NCI-H1417 treated with DMSO at 0.1 percent for 48 hours (cell line): ENCODE measurements at regions not wholly inside any gene's neighbourhood (a gene's known extent, or its start where the extent isn't known, plus 50 kb on each side); places are given as distances from the start of the nearest gene placed in this dataset.
"Not testable (repeated sequence)": the region's sequence is repeated elsewhere in the genome, so short reads cannot be mapped to it uniquely, and the experiment has no call there.

ENCODE experiments used
- DNase-seq: peaks from one replicate; lab custom pipeline; 2025; lab: John Stamatoyannopoulos, UW

GRCh38 chr9:82382887-82383616, 394.5 kb downstream of the SPATA31D1 start:
- DNase-seq, result no peak

GRCh38 chr9:82385633-82386032, 397.1 kb downstream of the SPATA31D1 start:
- DNase-seq, result no peak

- DNase-seq, result no peak
Measured at GRCh38 chr9:82397534-82397933, 409.0 kb downstream of the SPATA31D1 start.

GRCh38 chr9:82404196-82404870, 415.8 kb downstream of the SPATA31D1 start:
- DNase-seq, result no peak

- no peak for DNase-seq
Measured at GRCh38 chr9:82404881-82405280, 416.3 kb downstream of the SPATA31D1 start.

GRCh38 chr9:82406456-82407085, 418.0 kb downstream of the SPATA31D1 start:
- DNase-seq, result peak; percentile 29

- no peak for DNase-seq
Measured at GRCh38 chr9:82410306-82410705, 421.7 kb downstream of the SPATA31D1 start.

GRCh38 chr9:82410866-82411265, 422.3 kb downstream of the SPATA31D1 start:
- DNase-seq, result no peak

GRCh38 chr9:82412586-82413305, 424.2 kb downstream of the SPATA31D1 start:
- no peak for DNase-seq

- no peak for DNase-seq
Measured at GRCh38 chr9:82417501-82417900, 428.9 kb downstream of the SPATA31D1 start.

GRCh38 chr9:82418334-82418733, 429.8 kb downstream of the SPATA31D1 start:
- no peak for DNase-seq

- DNase-seq, result no peak
Measured at GRCh38 chr9:82419696-82420486, 431.3 kb downstream of the SPATA31D1 start.

- DNase-seq, result no peak
Measured at GRCh38 chr9:82421498-82421897, 432.9 kb downstream of the SPATA31D1 start.

GRCh38 chr9:82423700-82424099, 435.1 kb downstream of the SPATA31D1 start:
- no peak for DNase-seq

GRCh38 chr9:82424599-82425120, 436.1 kb downstream of the SPATA31D1 start:
- DNase-seq, result no peak

- no peak for DNase-seq
Measured at GRCh38 chr9:82431121-82431520, 442.5 kb downstream of the SPATA31D1 start.

GRCh38 chr9:82433290-82433931, 444.8 kb downstream of the SPATA31D1 start:
- not testable (repeated sequence) for DNase-seq

- no peak for DNase-seq
Measured at GRCh38 chr9:82436475-82436874, 447.9 kb downstream of the SPATA31D1 start.

- DNase-seq, result not testable (repeated sequence)
Measured at GRCh38 chr9:82437183-82437582, 448.6 kb downstream of the SPATA31D1 start.

GRCh38 chr9:82438581-82438980, 450.0 kb downstream of the SPATA31D1 start:
- DNase-seq, result no peak

- no peak for DNase-seq
Measured at GRCh38 chr9:82443312-82443711, 454.7 kb downstream of the SPATA31D1 start.
